K562 (cell line): ENCODE measurements at regions not wholly inside any gene's neighbourhood (a gene's known extent, or its start where the extent isn't known, plus 50 kb on each side); places are given as distances from the start of the nearest gene placed in this dataset.
"Not testable (repeated sequence)": the region's sequence is repeated elsewhere in the genome, so short reads cannot be mapped to it uniquely, and the experiment has no call there.

Experiments
- ATAC-seq: fragments of 200-7000 bp; cut with Tn5 transposase; 3 replicates; pipeline ENCODE4 v1.9.1; 2020; ENCODE audit warnings: moderate library complexity
- BruUV-seq: library from RNA; stranded (reverse); fragments of 400-500 nt; replicated peaks from 2 replicates; lab custom pipeline; 2021; lab: Mats Ljungman, UMichigan
- CTCF ChIA-PET: fragments of 300-600 bp; formaldehyde crosslinking; extraction: SDS; loops from one replicate; lab custom pipeline; 2021; ENCODE audit warnings: low intra/inter-chr PET ratio; lab: Yijun Ruan, JAX
- POLR2A ChIA-PET: fragments of 300-600, 350-650 bp; sonication (Branson Sonifier 250); formaldehyde crosslinking; extraction: SDS; loops from one replicate; lab custom pipeline; 2021; ENCODE audit warnings: antibody characterized with exemption, inconsistent platforms; lab: Yijun Ruan, JAX
- DNase-seq, 4 experiments: peaks; one replicate each; pipeline versions ENCODE4 v3.0.0 to v3.0.0-alpha.2; 2011 to 2018; ENCODE audit warnings: low spot score in 3 of 4, mixed read lengths in 3 of 4; ENCODE audit errors: extremely low read depth in 1 of 4
- FAIRE-seq: peaks from 2 replicates; lab custom pipeline; 2011; peaks lifted over from hg19 to GRCh38; lab: Jason Lieb, UNC
- H2AFZ ChIP-seq: 2 replicates; pipeline ENCODE4 v1.6.0; 2011; ENCODE audit warnings: low read depth, low read length, control low read depth, inconsistent platforms
- H3K27ac ChIP-seq: fragments of 200-600 bp; 3 replicates; pipeline ENCODE4 v1.8.0; 2011; ENCODE audit warnings: low read depth, mild to moderate bottlenecking, control low read depth, inconsistent platforms, low read length, moderate library complexity, mixed read lengths; ENCODE audit errors: extremely low read depth
- H3K27me3 ChIP-seq, 2 experiments: fragments of 300-600 bp in 1 of 2; 2 replicates in 1 of 2; 3 replicates in 1 of 2; pipeline versions ENCODE4 v1.6.0 to v1.8.0; 2011; ENCODE audit warnings: inconsistent platforms in 2 of 2, low read length in 2 of 2, mild to moderate bottlenecking in 1 of 2, mixed read lengths in 1 of 2, moderate library complexity in 1 of 2; ENCODE audit not compliant: control insufficient read depth in 2 of 2, insufficient read depth in 2 of 2
- H3K36me3 ChIP-seq: fragments of 300-600 bp; 3 replicates; pipeline ENCODE4 v1.8.0; 2011; ENCODE audit warnings: mild to moderate bottlenecking, low read length, inconsistent platforms; ENCODE audit not compliant: control insufficient read depth, insufficient read depth
- H3K4me1 ChIP-seq, 2 experiments: fragments of 200-600 bp in 1 of 2; replicated peaks in 1 of 2; 2 replicates in 1 of 2; 3 replicates in 1 of 2; pipeline versions ENCODE4 v1.5.1 to v1.8.0; 2011; ENCODE audit warnings: inconsistent platforms in 2 of 2, low read length in 2 of 2, mild to moderate bottlenecking in 1 of 2, mixed read lengths in 1 of 2, moderate library complexity in 1 of 2; ENCODE audit not compliant: control insufficient read depth in 2 of 2, insufficient read depth in 2 of 2
- H3K4me2 ChIP-seq: 2 replicates; pipeline ENCODE4 v1.6.1; 2011; ENCODE audit warnings: low read length, control low read depth, inconsistent platforms, mixed read lengths; ENCODE audit not compliant: insufficient read depth
- H3K4me3 ChIP-seq: fragments of 200-600 bp; sonication (generic), shearing (Covaris generic); 2 replicates; pipeline ENCODE4 v1.5.1; 2016; ENCODE audit warnings: control low read depth, inconsistent platforms
- H3K79me2 ChIP-seq: fragments of 200-600 bp; 3 replicates; pipeline ENCODE4 v1.8.0; 2011; ENCODE audit warnings: low read length, inconsistent platforms; ENCODE audit not compliant: control insufficient read depth, insufficient read depth
- H3K9ac ChIP-seq, 2 experiments: 2 replicates each; pipeline versions ENCODE4 v1.6.0 to v1.6.1; 2011; ENCODE audit warnings: low read depth in 2 of 2, low read length in 2 of 2, control low read depth in 1 of 2, inconsistent platforms in 1 of 2, mild to moderate bottlenecking in 1 of 2, mixed read lengths in 1 of 2; ENCODE audit not compliant: insufficient read depth in 1 of 2
- H3K9me1 ChIP-seq: one replicate; pipeline ENCODE4 v1.6.0; 2011; ENCODE audit warnings: inconsistent platforms, mild to moderate bottlenecking, low read length, moderate library complexity; ENCODE audit not compliant: control insufficient read depth, insufficient read depth
- H3K9me3 ChIP-seq: replicated peaks from 2 replicates; pipeline ENCODE4 v1.5.1; 2011; ENCODE audit warnings: low read depth, low read length, inconsistent platforms; ENCODE audit not compliant: control insufficient read depth, insufficient read depth
- H4K20me1 ChIP-seq: replicated peaks from 2 replicates; pipeline ENCODE4 v1.6.1; 2011; ENCODE audit warnings: low read length, inconsistent platforms, mixed read lengths; ENCODE audit not compliant: control insufficient read depth, insufficient read depth
- KLF1 ChIP-seq: fragments of 450-650 bp; IDR thresholded peaks from 2 replicates; pipeline ENCODE4 v1.6.1; 2016; ENCODE audit warnings: missing genetic modification characterization, missing compliant biosample characterization
- ZBTB11 ChIP-seq, 3 experiments: fragments of 200-800 bp in 1 of 3; fragments of 250-450 bp in 1 of 3; fragments of 450-650 bp in 1 of 3; sonication (Bioruptor Pico) in 1 of 3; sonication (Bioruptor generic) in 1 of 3; formaldehyde crosslinking in 1 of 3; IDR thresholded peaks; 2 replicates each; pipeline versions ENCODE4 v1.6.1 to v1.8.0; 2016 to 2022; ENCODE audit warnings: mild to moderate bottlenecking in 2 of 3, missing genetic modification characterization in 2 of 3, missing compliant biosample characterization in 1 of 3, moderate library complexity in 1 of 3
- WGBS: fragments of 100-300 bp; shearing (Covaris generic); methylation state at CpG from one replicate; pipeline ENCODE4 v1.1.6; 2016; ENCODE audit warnings: low coverage, mixed read lengths; ENCODE audit not compliant: insufficient coverage; ENCODE audit errors: missing lambda C conversion rate; 5-methylcytosine and 5-hydroxymethylcytosine counted together
- in situ Hi-C: fragments of 300-500 bp; cut with MboI; formaldehyde crosslinking; loops from 4 replicates; pipeline ENCODE4 v1.15.0; 2018; ENCODE audit warnings: inconsistent platforms, mixed read lengths
- intact Hi-C: fragments of 100-400 bp; cut with micrococcal nuclease; formaldehyde crosslinking; loops from 2 replicates; pipeline ENCODE4 v1.14.2; 2022

DNA sequence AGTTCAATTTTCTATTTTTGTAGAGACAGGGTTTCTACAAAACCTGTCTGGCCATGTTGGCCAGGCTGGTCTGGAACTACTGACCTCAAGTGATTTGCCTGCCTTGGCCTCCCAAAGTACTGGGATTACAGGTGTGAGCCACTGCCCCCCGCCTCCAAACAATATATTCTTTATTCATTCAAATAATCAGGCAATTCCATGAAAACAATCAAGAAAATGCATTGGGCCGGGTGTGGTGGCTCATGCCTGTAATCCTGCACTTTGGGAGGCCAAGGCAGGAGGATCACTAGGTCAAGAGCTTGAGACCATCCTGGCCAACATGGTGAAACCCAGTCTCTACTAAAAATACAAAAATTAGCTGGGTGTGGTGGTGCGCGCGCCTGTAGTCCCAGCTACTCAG, 69.9 kb upstream of the ZNF217 start:
- intact Hi-C loops, CTCF ChIA-PET, H3K27me3 ChIP-seq, ATAC-seq, in situ Hi-C loops, H3K9me3 ChIP-seq, H4K20me1 ChIP-seq, H3K36me3 ChIP-seq, FAIRE-seq, H3K79me2 ChIP-seq, DNase-seq, H3K9ac ChIP-seq, H3K4me1 ChIP-seq, POLR2A ChIA-PET, H2AFZ ChIP-seq, H3K4me3 ChIP-seq, H3K27ac ChIP-seq, H3K9me1 ChIP-seq, BruUV-seq, H3K4me2 ChIP-seq: not testable (repeated sequence)
- TF ChIP-seq ZBTB11 (CRISPR knock-in tag; IDR thresholded peaks at IDR 0.05) = peak in 1 of 3 experiments; percentile 87; a peak in 2 of 6 replicates
- 91% methylated on average over 5 of the region's 5 CpGs for WGBS

DNA sequence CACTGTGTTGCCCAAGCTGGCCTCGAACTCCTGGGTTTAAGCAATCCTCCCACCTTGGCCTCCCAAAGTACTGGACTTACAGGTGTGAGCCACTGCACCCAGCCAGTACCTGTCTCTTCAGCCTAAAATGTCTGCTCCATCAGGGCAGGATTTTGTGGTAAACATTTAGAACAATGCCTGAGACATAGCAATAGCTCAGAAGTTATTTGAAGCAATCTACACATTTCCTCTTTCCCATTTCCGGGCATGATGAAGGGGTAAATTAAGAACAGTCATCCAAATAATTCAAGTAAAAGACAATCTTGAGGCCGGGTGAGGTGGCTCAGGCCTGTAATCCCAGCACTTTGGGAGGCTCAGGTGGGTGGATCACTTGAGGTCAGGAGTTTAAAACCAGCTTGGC, 69.0 kb upstream of the ZNF217 start:
- no peak overlapping the region for H3K9ac ChIP-seq
- WGBS = 48% methylated on average over 3 of the region's 3 CpGs
- no peaks in the 10 kb centered on the region for H4K20me1 ChIP-seq
- intact Hi-C loops (no loop called here), in situ Hi-C loops (no loop called here)
- ChIA-PET CTCF (no interaction called here), POLR2A (no interaction called here)
- no peak overlapping the region for H3K4me2 ChIP-seq
- no peaks in the 10 kb centered on the region for H3K27me3 ChIP-seq
- no peak overlapping the region for H3K4me3 ChIP-seq
- DNase-seq = no peak
- TF ChIP-seq KLF1 (no peak), ZBTB11 (CRISPR knock-in tag; IDR thresholded peaks at IDR 0.05) (peak in 1 of 3 experiments; percentile 85; a peak in 1 of 6 replicates)
- no peaks in the 10 kb centered on the region for H3K79me2 ChIP-seq
- H3K4me1 ChIP-seq = peaks cover 0 to 3% of the 10 kb centered on the region in 2 experiments; a peak in 2 of 5 replicates
- no peak for ATAC-seq
- no peak overlapping the region for H2AFZ ChIP-seq
- H3K27ac ChIP-seq = no peak overlapping the region
- no peak for FAIRE-seq
- H3K9me3 ChIP-seq = no peaks in the 10 kb centered on the region
- H3K9me1 ChIP-seq = no peaks in the 10 kb centered on the region
- H3K36me3 ChIP-seq = no peaks in the 10 kb centered on the region
- BruUV-seq = no TSS peak
